HepG2 (cell line): ENCODE measurements at regions not wholly inside any gene's neighbourhood (a gene's known extent, or its start where the extent isn't known, plus 50 kb on each side); places are given as distances from the start of the nearest gene placed in this dataset.

Experiments
- ATAC-seq: fragments of 200-7000 bp; cut with Tn5 transposase; 3 replicates; pipeline ENCODE4 v1.9.1; 2020; ENCODE audit warnings: mild to moderate bottlenecking, moderate library complexity
- BruUV-seq: library from RNA; stranded (reverse); fragments of 400-500 nt; replicated peaks from 2 replicates; lab custom pipeline; 2021; lab: Mats Ljungman, UMichigan
- CTCF ChIA-PET: fragments of 300-600 bp; formaldehyde crosslinking; extraction: SDS; loops from one replicate; lab custom pipeline; 2021; ENCODE audit warnings: low total read pairs, inconsistent platforms, low intra/inter-chr PET ratio; lab: Yijun Ruan, JAX
- POLR2A ChIA-PET: fragments of 350-600 bp; sonication (Branson Sonifier 250); formaldehyde crosslinking; loops from one replicate; lab custom pipeline; 2020; ENCODE audit warnings: antibody characterized with exemption, inconsistent platforms; lab: Yijun Ruan, JAX
- DNase-seq: peaks from one replicate; pipeline ENCODE4 v3.0.0-alpha.2; 2015; ENCODE audit warnings: low spot score
- FAIRE-seq: peaks from 3 replicates; lab custom pipeline; 2011; peaks lifted over from hg19 to GRCh38; lab: Jason Lieb, UNC
- H2AFZ ChIP-seq: one replicate; pipeline ENCODE4 v1.6.1; 2011; ENCODE audit warnings: low read length, inconsistent platforms
- H3K27ac ChIP-seq: fragments of 300-600 bp; 3 replicates; pipeline ENCODE4 v1.8.0; 2011; ENCODE audit warnings: mixed run types, mild to moderate bottlenecking, mixed read lengths, low read length, inconsistent platforms; ENCODE audit not compliant: insufficient read depth; ENCODE audit errors: extremely low read length
- H3K27me3 ChIP-seq, 2 experiments: fragments of 200-600 bp in 1 of 2; 2 replicates in 1 of 2; 3 replicates in 1 of 2; pipeline versions ENCODE4 v1.6.0 to v1.8.0; 2011; ENCODE audit warnings: low read length in 2 of 2, mild to moderate bottlenecking in 2 of 2, moderate library complexity in 2 of 2, inconsistent platforms in 1 of 2; ENCODE audit not compliant: insufficient read depth in 2 of 2, control insufficient read depth in 1 of 2
- H3K36me3 ChIP-seq, 2 experiments: fragments of 200-600 bp in 1 of 2; replicated peaks in 1 of 2; 2 replicates in 1 of 2; 3 replicates in 1 of 2; pipeline versions ENCODE4 v1.5.1 to v1.8.0; 2011; ENCODE audit warnings: low read length in 2 of 2, inconsistent platforms in 1 of 2; ENCODE audit not compliant: insufficient read depth in 2 of 2, control insufficient read depth in 1 of 2
- H3K4me1 ChIP-seq: 2 replicates; pipeline ENCODE4 v1.5.1; 2012; ENCODE audit warnings: low read length, inconsistent platforms; ENCODE audit not compliant: insufficient read depth
- H3K4me2 ChIP-seq: 2 replicates; pipeline ENCODE4 v1.6.0; 2011; ENCODE audit warnings: low read depth, low read length, inconsistent platforms
- H3K4me3 ChIP-seq, 3 experiments: fragments of 200-600 bp in 1 of 3; sonication (generic), shearing (Covaris generic) in 1 of 3; replicated peaks in 1 of 3; 2 replicates each; pipeline ENCODE4 v1.5.1; 2011 to 2016; ENCODE audit warnings: low read length in 3 of 3, inconsistent platforms in 2 of 3, low read depth in 2 of 3, mild to moderate bottlenecking in 2 of 3, control low read depth in 1 of 3, mixed read lengths in 1 of 3; ENCODE audit not compliant: insufficient read depth in 1 of 3
- H3K79me2 ChIP-seq: one replicate; pipeline ENCODE4 v1.6.1; 2011; ENCODE audit warnings: low read length, inconsistent platforms; ENCODE audit not compliant: insufficient read depth
- H3K9ac ChIP-seq: 2 replicates; pipeline ENCODE4 v1.6.0; 2011; ENCODE audit warnings: mild to moderate bottlenecking, low read depth, low read length, inconsistent platforms; ENCODE audit not compliant: insufficient read depth
- H3K9me3 ChIP-seq: 2 replicates; pipeline ENCODE4 v1.5.1; 2012; ENCODE audit warnings: mild to moderate bottlenecking, low read length
- H4K20me1 ChIP-seq: 2 replicates; pipeline ENCODE4 v1.6.0; 2011; ENCODE audit warnings: inconsistent platforms, mild to moderate bottlenecking, low read length, moderate library complexity; ENCODE audit not compliant: insufficient read depth
- AGO1 ChIP-seq: fragments of 200-400 bp; formaldehyde crosslinking; IDR thresholded peaks from 2 replicates; pipeline ENCODE4 v1.6.1; 2017; ENCODE audit warnings: mild to moderate bottlenecking, low read depth, low read length, moderate library complexity; ENCODE audit not compliant: poor library complexity, severe bottlenecking
- CREM ChIP-seq, 2 experiments: sonication (generic) in 1 of 2; formaldehyde crosslinking in 1 of 2; IDR thresholded peaks; 2 replicates each; pipeline versions ENCODE4 v1.4.0 to v1.6.1; 2016 to 2020; ENCODE audit warnings: antibody characterized with exemption in 1 of 2, mild to moderate bottlenecking in 1 of 2, missing genetic modification reagents in 1 of 2
- HNRNPLL ChIP-seq: fragments of 200-400 bp; formaldehyde crosslinking; IDR thresholded peaks from 2 replicates; pipeline ENCODE4 v1.6.1; 2017; ENCODE audit warnings: mild to moderate bottlenecking, low read depth, low read length; ENCODE audit not compliant: poor library complexity, severe bottlenecking
- HOMEZ ChIP-seq: IDR thresholded peaks from 2 replicates; pipeline ENCODE4 v1.6.1; 2016; ENCODE audit warnings: low read depth
- KLF13 ChIP-seq: sonication (generic); formaldehyde crosslinking; IDR thresholded peaks from 2 replicates; pipeline ENCODE4 v1.4.0; 2020; ENCODE audit warnings: mild to moderate bottlenecking, missing genetic modification reagents
- MAFG ChIP-seq: sonication (generic); formaldehyde crosslinking; IDR thresholded peaks from 2 replicates; pipeline ENCODE4 v1.5.1; 2020; ENCODE audit warnings: mild to moderate bottlenecking, missing genetic modification reagents
- MEF2D ChIP-seq: sonication (generic); formaldehyde crosslinking; IDR thresholded peaks from 2 replicates; pipeline ENCODE4 v1.5.1; 2020; ENCODE audit warnings: mild to moderate bottlenecking, missing genetic modification reagents
- NR3C1 ChIP-seq: sonication (generic); formaldehyde crosslinking; IDR thresholded peaks from 2 replicates; pipeline ENCODE4 v1.4.0; 2020; ENCODE audit warnings: missing genetic modification reagents
- PCBP1 ChIP-seq: fragments of 200-400 bp; formaldehyde crosslinking; IDR thresholded peaks from 2 replicates; pipeline ENCODE4 v1.6.1; 2017; ENCODE audit warnings: mild to moderate bottlenecking, low read depth, low read length, borderline replicate concordance
- PCBP2 ChIP-seq: fragments of 200-400 bp; formaldehyde crosslinking; optimal IDR thresholded peaks from 2 replicates; pipeline ENCODE3; 2018; ENCODE audit warnings: low read length, low read depth; ENCODE audit not compliant: poor library complexity, severe bottlenecking
- PRDM10 ChIP-seq: sonication (generic); formaldehyde crosslinking; IDR thresholded peaks from 2 replicates; pipeline ENCODE4 v1.4.0; 2020; ENCODE audit warnings: low read depth, missing genetic modification reagents
- STAG1 ChIP-seq: sonication (generic); formaldehyde crosslinking; IDR thresholded peaks from 2 replicates; pipeline ENCODE4 v1.4.0; 2020; ENCODE audit warnings: missing genetic modification reagents
- TOPORS ChIP-seq: sonication (generic); formaldehyde crosslinking; IDR thresholded peaks from 2 replicates; pipeline ENCODE4 v1.8.0; 2023; ENCODE audit warnings: mild to moderate bottlenecking, missing genetic modification reagents
- ZMYM4 ChIP-seq: sonication (generic); formaldehyde crosslinking; IDR thresholded peaks from 2 replicates; pipeline ENCODE4 v1.8.1; 2023; ENCODE audit warnings: mild to moderate bottlenecking, missing genetic modification reagents
- ZNF234 ChIP-seq: sonication (generic); formaldehyde crosslinking; conservative IDR thresholded peaks from 2 replicates; pipeline ENCODE4 v1.5.1; 2020; ENCODE audit warnings: mild to moderate bottlenecking, missing genetic modification reagents
- ZNF383 ChIP-seq: sonication (generic); formaldehyde crosslinking; IDR thresholded peaks from 2 replicates; pipeline ENCODE4 v1.4.0; 2020; ENCODE audit warnings: missing genetic modification reagents, mild to moderate bottlenecking, borderline replicate concordance
- in situ Hi-C: cut with HindIII; loops from 2 replicates; pipeline ENCODE4 v1.10.0; 2017; ENCODE audit warnings: low pct_unique_long_range_greater_than_20kb; ENCODE audit not compliant: extremely low pct_ligation_motif_present
- intact Hi-C: fragments of 100-400 bp; cut with micrococcal nuclease; formaldehyde crosslinking; loops from one replicate; pipeline ENCODE4 v1.10.0; 2022; ENCODE audit not compliant: unreplicated experiment
- TF ChIP-seq, protein P1 (sequence below): IDR thresholded peaks from 2 replicates; pipeline ENCODE4 v1.6.1; 2018; ENCODE audit warnings: missing genetic modification reagents
- TF ChIP-seq, protein P2 (sequence below): sonication (generic); formaldehyde crosslinking; IDR thresholded peaks from 2 replicates; pipeline ENCODE4 v1.4.0; 2020; ENCODE audit warnings: missing genetic modification reagents

DNA sequence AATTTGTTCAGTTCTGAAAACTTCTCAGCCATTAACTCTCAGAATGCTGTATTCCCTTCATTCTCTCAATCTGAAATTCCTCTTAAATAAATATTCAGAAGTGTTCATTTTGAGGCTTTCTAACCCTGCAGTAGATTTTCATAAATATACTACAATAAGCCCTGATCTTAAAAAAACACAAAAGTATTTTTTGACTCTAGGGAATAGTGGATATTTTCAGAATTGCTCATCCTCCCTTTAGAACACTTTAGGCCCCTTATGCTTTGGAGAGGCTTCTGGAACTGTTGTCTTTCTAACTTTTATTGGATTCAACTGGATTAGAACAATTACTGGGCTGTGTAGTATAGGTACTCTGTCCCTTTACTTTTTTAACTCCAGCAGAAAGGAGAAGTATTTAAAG is 1662.6 kb upstream of the MIR17HG start:
- ATAC-seq = no peak
- no peaks in the 10 kb centered on the region for H3K4me1 ChIP-seq
- no peak overlapping the region for H3K4me3 ChIP-seq
- H4K20me1 ChIP-seq = no peaks in the 10 kb centered on the region
- intact Hi-C loops = no loop called here
- CTCF ChIA-PET = no interaction called here
- no peaks in the 10 kb centered on the region for H3K79me2 ChIP-seq
- H2AFZ ChIP-seq = no peak overlapping the region
- TF ChIP-seq HOMEZ (no peak), MAFG (CRISPR knock-in tag) (no peak), TOPORS (CRISPR knock-in tag) (no peak), ZNF234 (CRISPR knock-in tag) (no peak), NR3C1 (CRISPR knock-in tag) (no peak), AGO1 (no peak), PCBP1 (no peak), CREM (IDR thresholded peaks at IDR 0.05) (no peak), CREM (CRISPR knock-in tag; IDR thresholded peaks at IDR 0.05) (no peak), ZMYM4 (CRISPR knock-in tag) (no peak), PCBP2 (no peak), ZNF383 (CRISPR knock-in tag) (no peak), KLF13 (CRISPR knock-in tag) (no peak), PRDM10 (CRISPR knock-in tag) (no peak), MEF2D (CRISPR knock-in tag) (no peak), STAG1 (CRISPR knock-in tag) (no peak), HNRNPLL (no peak)
- TF ChIP-seq, protein P1, sequence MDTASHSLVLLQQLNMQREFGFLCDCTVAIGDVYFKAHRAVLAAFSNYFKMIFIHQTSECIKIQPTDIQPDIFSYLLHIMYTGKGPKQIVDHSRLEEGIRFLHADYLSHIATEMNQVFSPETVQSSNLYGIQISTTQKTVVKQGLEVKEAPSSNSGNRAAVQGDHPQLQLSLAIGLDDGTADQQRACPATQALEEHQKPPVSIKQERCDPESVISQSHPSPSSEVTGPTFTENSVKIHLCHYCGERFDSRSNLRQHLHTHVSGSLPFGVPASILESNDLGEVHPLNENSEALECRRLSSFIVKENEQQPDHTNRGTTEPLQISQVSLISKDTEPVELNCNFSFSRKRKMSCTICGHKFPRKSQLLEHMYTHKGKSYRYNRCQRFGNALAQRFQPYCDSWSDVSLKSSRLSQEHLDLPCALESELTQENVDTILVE (CRISPR knock-in tag) = no peak
- TF ChIP-seq, protein P2, sequence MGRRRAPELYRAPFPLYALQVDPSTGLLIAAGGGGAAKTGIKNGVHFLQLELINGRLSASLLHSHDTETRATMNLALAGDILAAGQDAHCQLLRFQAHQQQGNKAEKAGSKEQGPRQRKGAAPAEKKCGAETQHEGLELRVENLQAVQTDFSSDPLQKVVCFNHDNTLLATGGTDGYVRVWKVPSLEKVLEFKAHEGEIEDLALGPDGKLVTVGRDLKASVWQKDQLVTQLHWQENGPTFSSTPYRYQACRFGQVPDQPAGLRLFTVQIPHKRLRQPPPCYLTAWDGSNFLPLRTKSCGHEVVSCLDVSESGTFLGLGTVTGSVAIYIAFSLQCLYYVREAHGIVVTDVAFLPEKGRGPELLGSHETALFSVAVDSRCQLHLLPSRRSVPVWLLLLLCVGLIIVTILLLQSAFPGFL (CRISPR knock-in tag) = no peak
- TF ChIP-seq, all 625 proteins: peak for 0
- Histone ChIP-seq H3K27ac (no peak overlapping the region), H3K4me2 (no peak overlapping the region), H3K36me3 (no peaks in the 10 kb centered on the region), H3K27me3 (no peaks in the 10 kb centered on the region; a peak in 1 of 5 replicates), H3K9ac (no peak overlapping the region), H3K9me3 (no peaks in the 10 kb centered on the region)
- BruUV-seq = no TSS peak
- FAIRE-seq = no peak
- in situ Hi-C loops = no loop called here
- POLR2A ChIA-PET = no interaction called here
- no peak for DNase-seq
